HG03354 (cell line): ENCODE measurements at regions not wholly inside any gene's neighbourhood (a gene's known extent, or its start where the extent isn't known, plus 50 kb on each side); places are given as distances from the start of the nearest gene placed in this dataset.

Experiments used
- ATAC-seq: cut with Tn5 transposase; IDR thresholded peaks from one replicate; pipeline ENCODE4 v1.9.1; 2021; ENCODE audit warnings: mild to moderate bottlenecking; ENCODE audit not compliant: unreplicated experiment, poor library complexity, severe bottlenecking

DNA sequence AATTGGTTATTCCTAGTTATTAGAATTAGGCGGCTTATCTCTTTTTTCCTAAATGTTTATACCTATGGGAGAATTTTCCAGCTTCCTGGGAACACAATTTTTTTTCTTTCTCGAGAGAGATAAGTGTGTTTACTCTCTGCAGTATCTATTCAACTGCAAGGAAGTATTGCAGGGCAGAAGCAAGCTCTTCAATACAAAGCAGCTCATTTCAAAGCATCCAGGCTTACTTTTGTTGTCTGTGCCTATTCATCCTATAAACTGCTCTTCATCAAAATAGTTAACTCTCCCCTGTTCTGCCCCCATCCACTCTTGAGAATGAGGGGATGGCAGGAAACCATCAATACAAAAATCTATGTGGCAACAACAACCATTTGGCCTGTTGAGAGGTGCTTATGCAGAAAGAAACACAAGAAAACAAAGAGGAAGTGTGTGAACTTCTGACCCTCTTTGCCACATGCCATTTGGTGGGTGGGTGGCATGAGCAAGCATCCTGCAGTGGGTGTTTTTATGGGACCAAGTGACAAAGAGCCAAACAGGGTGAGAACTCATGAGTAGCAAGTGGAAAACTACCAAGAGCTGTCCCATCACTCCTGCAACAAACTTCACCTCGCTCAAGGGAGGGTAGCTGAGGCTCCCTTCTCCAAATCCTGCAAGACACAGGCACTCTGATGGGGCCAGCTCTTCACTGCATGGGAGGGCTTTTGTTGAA, 50.6 kb upstream of the MRPS6 start:
- no peak for ATAC-seq

DNA sequence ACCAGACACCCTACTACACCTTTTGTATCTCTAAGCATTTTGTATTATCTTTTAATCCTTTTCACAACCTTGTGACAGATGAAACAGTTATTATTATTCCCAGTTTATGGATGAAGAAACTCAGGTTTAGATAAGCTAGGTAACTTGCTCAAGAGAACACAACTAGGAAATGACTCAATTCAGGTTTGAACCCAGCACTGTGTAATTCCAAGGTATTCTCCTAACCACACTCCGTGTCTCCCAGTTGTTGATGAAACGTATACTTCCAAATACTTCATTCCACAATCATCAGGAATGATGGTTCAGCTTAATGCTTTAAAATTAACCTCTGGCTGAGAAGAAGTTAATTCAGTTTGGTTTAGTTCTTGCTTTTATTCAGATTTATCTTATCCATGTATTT, 51.7 kb upstream of the MRPS6 start:
- ATAC-seq, result no peak

DNA sequence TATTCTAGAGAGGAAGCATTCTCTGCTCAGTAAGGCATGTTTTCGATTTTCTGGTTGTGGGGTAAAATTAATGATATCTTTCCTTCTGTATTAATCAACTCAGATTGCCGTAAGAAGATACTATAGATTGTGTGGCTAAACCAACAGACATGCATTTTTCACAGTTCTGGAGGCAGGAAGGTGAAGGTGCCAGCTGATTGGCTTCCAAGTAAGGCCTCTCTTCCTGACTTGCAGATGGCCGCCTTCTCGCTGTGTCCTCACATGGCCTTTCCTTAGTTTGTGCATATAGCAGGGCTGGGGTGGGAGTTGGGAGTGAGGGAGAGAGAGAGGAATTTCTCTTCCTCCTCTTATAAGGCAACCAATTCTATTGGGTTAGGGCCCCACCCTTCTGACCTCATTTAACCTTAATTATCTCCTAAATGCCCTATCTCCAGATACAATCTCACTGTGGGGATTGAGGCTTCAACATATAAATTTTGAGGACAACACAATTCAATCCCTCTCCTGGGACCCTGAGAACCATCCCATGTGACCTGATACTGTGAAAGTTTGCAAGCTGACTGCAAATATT, 52.3 kb upstream of the MRPS6 start:
- ATAC-seq, result no peak

DNA sequence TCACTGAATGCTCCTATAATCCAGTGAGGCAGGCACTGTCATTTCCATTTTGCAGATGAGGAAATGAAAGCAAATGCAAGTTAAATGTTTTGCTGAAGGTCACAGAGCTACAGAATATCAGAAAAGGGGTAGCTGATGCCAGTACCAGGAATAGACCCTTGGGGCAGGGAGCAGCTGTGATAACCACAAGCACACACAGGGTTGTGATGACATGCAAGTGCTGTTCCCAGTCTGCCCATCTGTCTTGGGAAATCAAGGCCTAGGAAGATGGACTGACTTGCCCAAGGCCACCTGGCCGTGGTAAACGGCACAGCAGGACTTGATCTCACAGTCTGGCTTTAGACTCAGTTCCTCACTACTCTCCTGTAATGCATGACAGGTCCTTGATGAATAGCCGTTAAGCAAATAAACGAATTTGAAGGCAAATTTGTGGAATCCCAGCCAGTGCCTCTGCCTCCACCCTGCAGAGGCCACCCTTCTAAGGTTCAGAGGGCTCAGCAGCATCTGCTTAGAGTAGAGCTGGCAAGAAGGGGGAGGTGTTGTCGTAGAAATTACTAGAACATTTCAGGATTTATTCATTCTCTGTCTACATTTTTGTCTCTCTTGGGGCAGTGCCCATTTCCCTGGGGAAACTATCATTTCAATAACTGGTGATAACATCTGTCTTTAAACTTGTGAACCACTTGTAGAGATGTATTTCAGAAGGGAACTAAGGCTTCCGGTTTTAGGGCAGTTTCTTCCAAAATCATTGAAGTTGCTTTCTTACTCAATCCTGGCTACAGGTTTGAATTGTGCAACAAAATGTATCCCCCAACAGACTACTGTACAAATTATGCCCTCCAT, 53.2 kb upstream of the MRPS6 start:
- ATAC-seq, result peak; percentile 47

DNA sequence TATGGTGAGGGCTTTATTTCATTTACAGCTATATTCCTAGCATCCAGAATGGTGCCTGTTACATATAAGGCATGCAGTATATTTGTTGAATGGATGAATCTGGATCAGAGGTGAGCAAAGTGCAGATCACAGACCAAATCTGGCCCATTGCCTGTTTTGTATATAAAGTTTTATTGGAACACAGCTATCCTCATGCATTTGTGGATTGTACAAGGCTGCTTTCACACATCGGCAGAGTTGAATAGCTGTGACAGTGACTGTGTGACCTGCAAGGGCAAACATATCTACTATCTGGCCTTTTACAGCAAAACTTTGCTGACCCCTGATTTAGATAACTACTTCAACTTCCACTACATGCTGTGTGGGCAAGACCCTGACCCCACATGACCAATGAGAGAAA, 54.0 kb upstream of the MRPS6 start:
- ATAC-seq, result no peak

DNA sequence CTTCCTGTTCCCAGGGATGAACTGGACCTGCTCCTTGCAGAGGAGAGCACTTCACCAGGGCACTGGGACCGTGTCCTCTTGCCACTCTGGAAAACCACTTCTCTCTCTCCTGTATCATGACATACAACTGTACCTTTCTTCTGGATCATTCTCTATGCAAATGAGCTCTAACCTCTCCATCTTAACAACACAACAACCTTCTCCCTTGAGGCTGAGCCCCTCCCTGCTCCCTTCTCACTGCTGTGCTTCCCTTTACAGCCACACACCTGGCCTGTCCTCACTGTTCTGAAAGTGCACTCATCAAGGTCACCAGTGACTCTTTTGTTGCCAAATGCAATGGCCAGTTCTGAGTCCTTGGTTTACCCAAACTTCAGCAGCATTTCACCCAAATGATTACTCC, 54.5 kb upstream of the MRPS6 start:
- peak; percentile 26 for ATAC-seq

DNA sequence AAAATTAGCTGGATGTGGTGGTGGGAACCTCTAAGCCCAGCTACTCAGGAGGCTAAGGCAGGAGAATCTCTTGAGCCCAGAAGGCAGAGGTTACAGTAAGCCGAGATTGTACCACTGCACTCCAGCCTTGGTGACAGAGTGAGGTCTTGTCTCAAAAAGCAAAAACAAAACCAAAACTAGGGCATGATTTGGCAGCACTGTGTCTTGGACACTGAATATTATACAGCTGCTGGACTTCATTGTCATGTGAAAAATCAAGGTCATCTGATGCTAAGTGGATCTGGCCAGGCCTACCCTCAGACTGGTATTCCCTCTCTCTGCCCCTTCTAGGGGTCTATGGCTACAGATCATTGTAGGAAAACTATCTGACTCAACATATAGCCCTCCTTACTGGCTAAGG, 55.2 kb upstream of the MRPS6 start:
- peak; percentile 29 for ATAC-seq

DNA sequence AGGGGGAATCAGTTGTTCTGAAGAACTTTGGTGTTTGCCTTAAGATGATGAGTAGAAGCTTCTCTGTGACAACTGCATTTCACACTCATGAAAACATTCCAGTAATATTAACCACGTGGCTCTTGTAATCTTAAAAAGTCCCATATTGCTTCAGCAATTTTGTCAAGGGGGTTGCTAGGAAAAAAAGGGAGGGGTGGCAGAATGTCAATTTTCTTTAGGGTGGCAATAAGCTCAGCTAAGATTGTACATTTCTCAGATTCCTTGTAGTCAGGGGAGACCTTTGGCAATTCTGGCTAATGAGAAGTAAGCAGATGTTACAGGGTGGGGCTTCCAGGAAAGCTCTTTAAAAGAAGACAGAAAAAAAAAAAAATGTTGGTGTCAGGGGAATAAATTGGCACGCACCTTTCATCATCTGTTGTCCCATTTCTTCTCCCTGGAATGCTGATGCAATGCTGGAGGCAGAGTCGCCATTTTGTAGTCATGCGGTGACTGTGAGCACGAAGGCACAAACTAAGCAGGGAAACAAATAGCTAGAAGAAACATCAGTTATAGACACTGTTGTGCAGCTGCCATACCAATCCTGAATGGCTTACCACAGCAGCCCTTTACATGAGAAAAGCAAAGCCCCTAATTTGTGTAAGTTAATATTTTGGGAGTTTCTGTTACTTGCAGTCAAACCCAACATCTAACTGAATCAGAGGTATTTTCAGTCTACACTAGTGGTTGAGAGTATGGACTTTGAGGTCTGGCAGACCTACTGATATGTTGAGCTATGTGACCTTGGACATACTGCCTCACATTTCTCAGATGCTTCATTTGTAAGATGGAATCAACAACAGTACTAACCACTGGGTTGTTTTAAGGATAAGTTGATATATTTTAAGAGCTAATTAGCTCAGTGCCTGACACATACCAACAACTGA, 56.1 kb upstream of the MRPS6 start:
- ATAC-seq, result peak; percentile 42

DNA sequence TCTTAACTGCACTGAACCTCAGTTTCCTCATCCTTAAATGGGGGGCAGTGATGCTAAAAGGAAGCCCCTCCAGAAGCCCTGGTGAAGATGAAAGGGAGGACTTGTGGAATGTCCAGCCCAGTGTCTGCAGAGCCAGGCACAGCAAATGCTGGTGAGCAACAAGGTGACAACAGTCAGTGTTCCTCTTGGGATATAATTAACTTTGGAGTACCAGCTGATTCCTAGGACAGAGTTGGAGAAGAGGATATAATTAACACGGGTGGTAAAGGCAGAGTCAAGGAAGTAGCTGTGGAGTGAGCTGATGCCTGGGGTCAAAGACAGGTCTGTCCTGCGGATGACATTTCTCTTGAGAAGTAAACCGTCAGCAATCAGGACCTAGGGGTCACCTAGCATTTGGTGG, 60.7 kb upstream of the MRPS6 start:
- ATAC-seq, result no peak

DNA sequence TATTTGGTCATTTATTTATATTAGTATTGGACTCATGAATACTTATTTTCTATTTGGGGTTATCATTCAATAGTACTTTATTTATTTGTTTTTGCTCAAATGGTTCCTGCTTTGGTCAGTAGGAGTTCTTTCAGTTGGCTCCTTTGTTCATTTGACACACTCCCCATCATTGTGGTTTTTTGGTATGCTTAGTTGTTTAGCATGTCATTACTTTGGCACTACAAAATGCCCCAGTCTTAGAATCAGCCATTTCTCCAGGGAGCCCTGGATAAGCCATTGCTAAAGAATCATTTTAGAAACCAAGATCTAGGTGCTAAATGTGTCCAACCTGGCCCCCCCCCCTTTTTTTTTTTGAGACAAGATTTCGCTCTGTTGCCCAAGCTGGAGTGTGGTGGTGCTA, 61.7 kb upstream of the MRPS6 start:
- no peak for ATAC-seq

DNA sequence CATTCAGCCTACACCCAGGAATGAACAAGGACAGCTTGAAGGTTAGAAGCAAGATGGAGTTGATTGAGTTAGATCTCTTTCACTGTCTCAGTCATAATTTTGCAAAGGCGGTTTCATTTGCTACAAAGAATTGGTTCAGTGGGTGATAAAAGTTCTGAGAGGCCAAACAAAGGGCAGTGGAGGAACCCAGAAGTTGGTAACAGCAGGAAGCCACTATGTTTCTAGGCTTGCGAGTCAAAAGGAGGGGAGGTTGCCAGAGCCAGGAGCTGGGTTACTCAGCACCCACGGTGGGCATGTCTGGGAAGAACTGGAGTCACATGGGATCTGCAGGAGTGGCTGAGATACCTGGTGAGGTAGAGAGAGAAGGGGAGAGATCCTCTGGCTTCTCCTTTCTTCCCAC, 64.2 kb upstream of the MRPS6 start:
- no peak for ATAC-seq

DNA sequence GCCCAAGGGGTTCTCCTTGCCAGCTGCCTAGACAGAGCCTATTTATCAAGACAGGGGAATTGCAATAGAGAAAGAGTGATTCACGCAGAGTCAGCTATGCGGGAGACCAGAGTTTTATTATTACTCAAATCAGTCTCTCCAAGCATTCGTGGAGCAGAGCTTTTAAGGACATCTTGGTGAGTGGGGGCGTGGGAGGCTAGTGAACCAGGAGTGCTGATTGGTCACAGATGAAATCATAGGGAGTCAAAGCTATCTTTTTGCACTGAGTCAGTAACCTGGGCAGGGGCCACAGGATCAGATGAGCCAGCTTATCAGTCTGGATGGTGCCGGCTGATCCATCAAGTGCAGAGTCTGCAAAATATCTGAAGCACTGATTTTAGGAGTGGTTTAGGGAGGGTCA, 64.8 kb upstream of the MRPS6 start:
- no peak for ATAC-seq

DNA sequence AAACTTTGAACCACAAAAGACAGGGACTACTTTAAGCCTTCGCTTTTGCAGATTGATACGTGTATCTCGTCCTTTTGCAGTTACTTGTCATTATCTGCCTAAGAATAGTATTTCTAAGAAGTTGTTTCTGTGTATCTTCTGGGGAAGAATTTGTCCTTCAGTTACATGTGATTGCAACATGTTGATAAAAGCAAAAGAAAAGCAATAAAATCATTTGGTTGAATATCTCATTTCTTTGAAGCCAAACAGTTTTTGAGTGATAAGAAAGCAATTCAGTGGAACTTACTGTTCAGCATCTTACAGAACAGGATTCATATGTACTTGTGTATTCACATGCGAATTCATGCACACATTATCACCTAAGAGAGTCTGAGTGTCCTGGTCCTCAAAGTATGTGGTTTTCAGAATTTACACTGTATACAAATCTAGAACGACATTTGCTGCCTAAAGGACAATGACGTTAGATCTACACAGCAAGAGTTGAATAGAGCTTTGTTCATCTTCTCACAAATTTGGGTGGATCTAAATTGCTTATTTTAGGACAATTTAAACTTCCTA, 66.7 kb upstream of the MRPS6 start:
- ATAC-seq, result no peak

DNA sequence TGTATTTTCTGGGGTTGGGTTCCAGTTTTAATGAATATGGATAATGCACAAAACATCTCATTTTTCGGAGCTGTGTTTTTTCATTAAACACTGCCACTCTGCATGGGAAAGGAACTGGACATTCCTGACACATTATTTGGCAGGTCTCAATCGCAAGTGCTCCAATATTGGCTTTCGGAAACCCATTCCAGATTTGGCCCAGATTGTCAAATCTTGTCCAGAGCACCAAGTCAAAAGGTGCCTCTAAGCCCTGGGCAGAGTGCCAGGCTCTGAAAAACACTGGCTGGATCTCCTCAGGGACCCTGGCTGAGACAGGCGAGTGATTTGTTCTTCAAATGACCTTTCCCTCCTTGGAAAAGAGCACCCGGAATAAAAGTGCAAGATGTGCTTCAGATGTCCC, 68.4 kb upstream of the MRPS6 start:
- no peak for ATAC-seq

DNA sequence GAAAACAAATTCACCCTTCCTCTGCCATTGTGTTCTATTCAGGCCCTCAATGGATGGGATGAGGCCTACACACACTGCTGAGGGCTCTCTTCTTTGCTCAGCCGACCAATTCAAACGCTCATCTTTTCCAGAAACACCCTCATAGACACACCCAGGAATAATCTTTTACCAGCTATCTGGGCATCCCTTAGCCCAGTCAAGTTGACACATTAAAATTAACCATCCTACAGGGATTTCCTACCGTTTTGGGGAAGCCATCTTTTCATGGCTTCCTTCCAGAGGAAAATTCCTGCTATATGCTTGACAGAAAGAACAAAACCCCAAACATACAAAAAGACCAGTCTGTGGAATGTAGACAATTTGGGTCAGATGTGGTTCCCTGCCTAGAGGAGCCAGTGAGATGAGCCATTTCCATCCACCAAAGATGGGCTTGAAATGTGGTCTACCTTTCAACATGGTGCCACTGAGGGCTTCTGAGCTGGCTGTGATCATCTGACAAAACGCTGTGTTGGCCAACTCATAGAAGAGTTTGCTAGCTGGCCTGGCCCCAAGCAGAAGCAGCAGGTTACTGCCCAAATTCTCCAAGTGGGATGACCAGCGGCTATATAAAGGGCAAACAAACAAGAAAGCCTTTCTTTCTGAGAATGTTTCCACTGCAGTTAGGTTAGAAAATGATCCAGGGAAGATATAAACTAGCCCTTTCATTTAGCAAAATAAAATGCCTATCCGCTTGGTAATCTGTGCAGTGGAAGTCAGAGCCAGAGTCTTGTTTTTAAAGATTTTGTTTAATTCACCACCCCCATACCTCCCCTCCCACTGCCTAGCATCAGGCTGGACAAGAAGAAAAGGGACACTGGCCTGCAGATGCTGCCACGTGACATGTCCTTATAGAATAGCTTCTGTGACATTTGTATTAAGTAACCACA, 69.1 kb upstream of the MRPS6 start:
- no peak for ATAC-seq

DNA sequence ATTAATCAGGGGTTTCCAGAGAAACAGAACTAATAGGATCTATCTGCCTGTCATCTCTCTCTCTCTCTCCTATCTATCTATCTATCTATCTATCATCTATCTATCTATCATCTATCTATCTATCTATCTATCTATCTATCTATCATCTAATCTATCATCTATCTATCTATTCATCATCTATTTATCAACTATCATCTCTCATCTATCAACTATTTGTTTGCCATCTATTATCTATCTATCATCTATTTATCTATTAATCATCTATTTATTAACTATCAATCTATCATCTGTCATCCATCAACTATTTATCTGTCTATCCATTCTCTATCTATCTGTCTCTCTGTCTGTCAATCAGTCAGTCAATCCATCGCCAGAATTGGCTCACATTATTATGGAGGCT, 70.0 kb upstream of the MRPS6 start:
- no peak for ATAC-seq

DNA sequence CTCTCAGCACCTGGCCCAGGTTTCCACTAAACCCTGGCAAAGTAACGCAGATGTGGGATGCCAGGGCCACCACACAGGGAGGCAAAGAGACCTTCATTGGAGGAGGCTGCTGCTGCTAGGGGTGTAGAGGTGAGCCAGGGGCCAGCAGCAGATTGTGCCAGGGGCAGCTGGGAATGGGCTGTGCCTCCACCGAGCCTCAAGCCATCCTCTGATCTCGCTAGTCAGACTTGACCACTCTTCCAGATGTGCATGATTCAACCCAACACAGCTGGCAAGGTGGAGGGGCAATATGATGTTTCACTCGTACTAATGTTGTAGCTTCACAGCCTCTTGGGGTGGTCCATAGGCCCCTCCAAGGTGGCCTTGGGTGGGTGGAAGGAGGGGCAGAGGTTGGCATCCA, 73.0 kb upstream of the MRPS6 start:
- ATAC-seq, result no peak

DNA sequence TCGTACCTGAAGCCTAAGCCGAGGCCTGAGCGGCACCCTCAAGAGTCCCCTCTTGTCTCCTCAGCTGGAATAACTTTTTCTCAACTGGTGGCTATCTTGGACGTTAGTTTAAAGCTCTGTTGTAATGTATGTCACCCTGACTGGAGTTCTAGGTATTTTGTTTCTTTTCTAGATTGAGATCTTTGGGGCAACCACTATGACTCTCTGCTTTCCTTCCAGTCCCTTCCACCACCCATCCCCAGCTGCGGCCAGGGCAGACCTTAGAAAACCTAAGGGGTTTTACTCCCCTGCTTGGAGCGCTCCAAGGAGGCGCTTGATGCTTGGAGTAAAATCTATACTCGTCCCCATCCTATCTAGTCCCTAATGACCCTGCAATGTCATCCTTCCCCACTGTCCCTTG, 74.6 kb upstream of the MRPS6 start:
- ATAC-seq, result no peak

DNA sequence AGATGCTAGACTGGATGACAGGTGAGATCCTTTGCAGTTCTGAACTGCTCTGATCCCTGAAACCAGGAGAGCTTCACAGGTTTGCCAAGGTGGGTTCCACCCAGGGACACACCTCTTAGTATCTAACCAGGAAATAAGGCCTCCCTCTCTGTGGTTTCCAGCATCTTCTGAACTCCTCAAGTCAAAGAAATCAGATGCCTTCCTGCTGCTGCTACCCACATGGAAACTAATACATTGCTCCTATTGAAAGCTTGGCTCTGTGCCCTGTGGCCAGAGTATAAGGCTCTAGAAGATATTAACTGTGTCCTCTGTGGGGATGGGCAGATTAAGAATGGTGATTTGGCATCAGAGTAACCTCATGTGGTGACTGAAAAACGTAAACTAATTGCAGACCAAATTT, 75.0 kb upstream of the MRPS6 start:
- ATAC-seq, result no peak
